HG03439 (cell line): ENCODE measurements at regions not wholly inside any gene's neighbourhood (a gene's known extent, or its start where the extent isn't known, plus 50 kb on each side); places are given as distances from the start of the nearest gene placed in this dataset.
"Not testable (repeated sequence)": the region's sequence is repeated elsewhere in the genome, so short reads cannot be mapped to it uniquely, and the experiment has no call there.

Source experiments
- ATAC-seq: cut with Tn5 transposase; IDR thresholded peaks from one replicate; pipeline ENCODE4 v1.9.1; 2021; ENCODE audit warnings: mild to moderate bottlenecking, moderate library complexity; ENCODE audit not compliant: unreplicated experiment

- ATAC-seq, result no peak
Observed at GRCh38 chr4:71081192-71081591, 87.7 kb downstream of the DCK start.

GRCh38 chr4:71093745-71094144 is 100.3 kb downstream of the DCK start:
- ATAC-seq, result no peak

GRCh38 chr4:71094201-71094600 is 100.8 kb downstream of the DCK start:
- ATAC-seq, result no peak

GRCh38 chr4:71095141-71095540 is 101.7 kb downstream of the DCK start:
- no peak for ATAC-seq

- no peak for ATAC-seq
Observed at GRCh38 chr4:71095545-71095944, 102.1 kb downstream of the DCK start.

GRCh38 chr4:71107726-71108125 is 114.3 kb downstream of the DCK start:
- no peak for ATAC-seq

GRCh38 chr4:71110499-71110898 is 117.0 kb downstream of the DCK start:
- ATAC-seq, result no peak

GRCh38 chr4:71111133-71111532 is 117.7 kb downstream of the DCK start:
- ATAC-seq, result not testable (repeated sequence)

GRCh38 chr4:71113294-71113693 is 119.8 kb downstream of the DCK start:
- no peak for ATAC-seq

- no peak for ATAC-seq
Observed at GRCh38 chr4:71120831-71121524, 127.5 kb downstream of the DCK start.

- ATAC-seq, result no peak
Observed at GRCh38 chr4:71123951-71124350, 130.5 kb downstream of the DCK start.

- ATAC-seq, result no peak
Observed at GRCh38 chr4:71125137-71125536, 131.7 kb downstream of the DCK start.

- ATAC-seq, result no peak
Observed at GRCh38 chr4:71126719-71127118, 133.3 kb downstream of the DCK start.

GRCh38 chr4:71130827-71131603 is 137.6 kb downstream of the DCK start:
- no peak for ATAC-seq

- no peak for ATAC-seq
Observed at GRCh38 chr4:71132486-71132885, 139.0 kb downstream of the DCK start.

- no peak for ATAC-seq
Observed at GRCh38 chr4:71133491-71133890, 140.0 kb downstream of the DCK start.

GRCh38 chr4:71136071-71136470 is 142.6 kb downstream of the DCK start:
- ATAC-seq, result no peak

- no peak for ATAC-seq
Observed at GRCh38 chr4:71138007-71138615, 144.7 kb downstream of the DCK start.

GRCh38 chr4:71140563-71140962 is 147.1 kb downstream of the DCK start:
- no peak for ATAC-seq

GRCh38 chr4:71141125-71141524 is 147.7 kb downstream of the DCK start:
- no peak for ATAC-seq

GRCh38 chr4:71147261-71147660 is 153.8 kb downstream of the DCK start:
- no peak for ATAC-seq

GRCh38 chr4:71148545-71148944 is 155.1 kb downstream of the DCK start:
- ATAC-seq, result no peak
